GM19324 (cell line): ENCODE measurements at regions not wholly inside any gene's neighbourhood (a gene's known extent, or its start where the extent isn't known, plus 50 kb on each side); places are given as distances from the start of the nearest gene placed in this dataset.
"Not testable (repeated sequence)": the region's sequence is repeated elsewhere in the genome, so short reads cannot be mapped to it uniquely, and the experiment has no call there.

Experiments used
- ATAC-seq: cut with Tn5 transposase; IDR thresholded peaks from one replicate; pipeline ENCODE4 v1.9.1; 2021; ENCODE audit warnings: mild to moderate bottlenecking, moderate library complexity; ENCODE audit not compliant: unreplicated experiment, low FRiP score

DNA sequence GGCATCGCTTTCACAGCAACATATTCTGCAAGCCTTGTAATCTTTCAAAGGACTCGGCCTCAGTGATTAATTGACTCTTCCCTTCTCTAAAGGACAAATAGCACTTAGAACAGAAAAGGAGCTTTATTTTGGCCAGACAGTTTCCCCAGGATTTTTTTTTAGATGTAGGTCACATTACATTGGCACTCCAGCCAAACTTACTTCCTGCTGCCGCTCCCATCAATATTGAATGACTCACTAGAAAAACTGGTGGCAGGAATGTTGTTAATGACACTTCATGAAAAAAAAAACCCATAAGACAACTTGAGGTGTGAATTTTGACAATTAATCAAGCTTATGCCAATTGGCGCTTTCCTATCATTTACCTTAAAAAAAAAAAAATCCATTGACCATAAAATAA lies 432.6 kb downstream of the TOX3 start:
- ATAC-seq = no peak

DNA sequence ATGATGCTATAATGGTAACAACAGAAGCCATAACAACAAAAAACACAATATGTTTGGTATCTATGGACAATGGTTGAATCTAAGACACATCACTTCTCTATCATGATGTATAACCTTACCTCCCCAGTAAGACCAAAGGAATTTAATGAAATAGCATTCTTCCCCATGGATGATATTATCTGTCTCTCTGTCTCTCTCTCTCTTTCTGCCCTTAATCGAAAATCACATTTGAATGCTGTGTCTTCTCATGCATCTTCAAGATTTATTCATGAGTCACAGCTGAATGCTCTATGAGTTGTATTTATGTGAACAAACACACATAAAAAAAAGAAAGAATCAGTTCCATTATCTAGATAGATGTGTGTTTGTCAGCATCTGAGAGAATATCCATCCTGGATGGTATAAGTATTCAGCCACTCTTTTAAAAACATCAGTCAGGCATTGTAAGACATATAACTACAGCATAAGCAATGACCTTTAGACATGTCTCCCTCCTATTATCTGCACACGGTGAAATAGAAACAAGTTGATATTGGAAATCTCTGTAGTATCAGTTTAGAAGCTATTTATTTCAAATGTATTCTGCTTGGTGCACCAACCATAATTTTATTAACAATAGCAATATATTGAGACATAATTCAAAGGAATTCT lies 433.3 kb downstream of the TOX3 start:
- no peak for ATAC-seq

DNA sequence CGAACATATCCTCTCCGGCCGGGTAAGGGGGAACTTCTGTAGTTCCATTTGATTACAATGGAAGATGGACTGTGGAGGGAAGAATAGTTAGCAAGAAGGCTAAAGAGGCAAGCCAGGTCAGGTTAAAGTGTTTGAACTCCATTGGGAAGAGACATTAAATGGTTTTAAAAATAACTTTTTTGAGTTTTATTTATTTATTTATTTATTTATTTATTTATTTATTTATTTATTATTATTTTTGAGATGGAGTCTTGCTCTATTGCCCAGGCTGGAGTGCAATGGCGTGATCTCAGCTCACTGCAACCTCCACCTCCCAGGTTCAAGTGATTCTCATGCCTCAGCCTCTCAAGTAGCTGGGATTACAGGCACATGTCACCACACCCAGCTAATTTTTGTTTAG lies 441.9 kb downstream of the TOX3 start:
- not testable (repeated sequence) for ATAC-seq

DNA sequence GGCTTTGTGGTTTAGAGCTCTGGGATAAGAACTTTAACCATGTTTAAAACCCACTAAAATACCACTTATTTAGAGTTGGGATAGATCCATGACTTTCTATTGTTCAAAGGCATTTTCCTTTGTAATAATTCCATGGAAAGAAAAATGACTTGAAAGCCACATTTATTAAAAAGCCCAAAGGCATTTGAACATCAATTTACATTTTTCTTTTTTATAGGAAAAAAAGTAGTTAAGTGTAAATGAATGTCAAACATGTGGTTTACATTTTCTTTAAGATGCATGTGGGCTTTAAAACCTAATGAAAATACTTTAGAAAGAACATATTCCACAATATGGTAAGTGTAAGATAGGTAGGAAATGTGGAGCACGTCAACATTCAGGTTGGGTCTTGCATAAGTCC lies 443.2 kb downstream of the TOX3 start:
- ATAC-seq = no peak

DNA sequence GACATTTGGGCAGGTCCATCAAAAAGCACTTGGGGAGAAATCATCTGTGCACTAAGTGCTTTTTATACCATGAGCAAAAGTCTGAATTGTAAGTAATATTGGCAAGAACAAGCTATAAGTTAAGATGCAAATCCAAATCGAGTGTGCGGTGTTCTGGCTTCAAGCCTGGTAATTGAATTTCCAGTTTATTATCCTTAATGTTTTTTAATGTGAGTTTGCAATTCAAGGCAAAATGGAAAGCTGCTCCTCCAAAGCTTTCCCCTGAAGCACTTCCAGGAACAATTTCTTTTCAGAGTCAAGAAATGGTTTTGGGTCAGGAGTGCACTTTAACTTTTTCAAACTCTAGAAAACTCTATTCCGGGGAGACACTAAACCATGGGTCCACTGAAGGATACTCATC lies 445.7 kb downstream of the TOX3 start:
- no peak for ATAC-seq

DNA sequence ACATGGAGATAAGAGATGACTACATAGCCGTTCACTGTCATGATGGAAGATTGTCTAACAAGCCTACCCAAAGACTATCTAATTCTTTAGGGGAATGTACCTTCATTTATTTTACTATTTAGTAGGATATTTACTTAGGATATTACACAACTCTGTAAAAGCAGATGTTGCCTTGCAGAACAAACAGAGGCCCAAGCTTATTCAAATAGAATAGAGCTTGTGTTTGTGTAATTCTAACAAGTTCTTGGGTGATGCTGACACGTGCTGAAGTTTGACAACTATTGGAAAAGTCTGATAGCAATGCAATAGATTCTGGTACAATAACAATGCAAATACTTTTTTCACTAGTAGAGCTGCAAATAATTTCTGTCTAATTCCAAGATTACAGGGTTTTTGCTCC lies 447.6 kb downstream of the TOX3 start:
- no peak for ATAC-seq

DNA sequence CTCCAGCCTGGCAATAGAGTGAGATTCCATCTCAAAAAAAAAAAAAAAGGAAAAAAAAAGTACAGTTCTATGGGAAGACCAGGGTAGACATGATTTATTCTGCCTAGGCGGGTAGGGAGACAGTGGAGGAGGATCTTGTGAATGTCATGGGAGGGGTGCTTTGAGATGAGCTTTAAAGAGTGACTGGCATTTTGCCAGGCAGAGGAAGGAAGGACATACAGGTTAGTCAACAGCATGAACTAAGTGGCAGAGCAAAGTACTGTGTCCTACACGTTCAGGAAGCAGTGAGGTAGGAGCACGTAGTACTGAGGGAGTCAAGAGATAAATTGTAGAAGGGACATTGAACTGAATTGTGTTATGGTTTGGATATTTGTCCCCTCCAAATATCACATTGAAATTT lies 451.5 kb downstream of the TOX3 start:
- no peak for ATAC-seq

DNA sequence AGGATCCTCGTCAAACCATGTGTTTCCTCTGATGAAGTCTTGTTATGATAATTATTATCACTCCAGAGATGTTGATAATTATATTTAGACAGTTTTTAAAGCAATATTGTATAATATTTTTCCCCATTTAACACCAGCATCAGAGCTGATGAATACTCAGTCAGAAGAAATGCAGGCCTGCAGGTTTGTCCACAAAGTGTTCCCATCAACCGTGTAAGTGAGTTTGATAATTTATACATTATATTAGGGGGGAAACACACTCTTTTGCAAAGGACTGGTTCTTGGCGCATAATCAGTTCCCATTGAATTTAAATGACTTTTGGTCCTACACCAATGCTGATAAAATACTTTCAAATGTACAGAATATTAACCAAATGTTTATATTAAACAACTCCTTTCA lies 454.8 kb downstream of the TOX3 start:
- ATAC-seq = no peak

DNA sequence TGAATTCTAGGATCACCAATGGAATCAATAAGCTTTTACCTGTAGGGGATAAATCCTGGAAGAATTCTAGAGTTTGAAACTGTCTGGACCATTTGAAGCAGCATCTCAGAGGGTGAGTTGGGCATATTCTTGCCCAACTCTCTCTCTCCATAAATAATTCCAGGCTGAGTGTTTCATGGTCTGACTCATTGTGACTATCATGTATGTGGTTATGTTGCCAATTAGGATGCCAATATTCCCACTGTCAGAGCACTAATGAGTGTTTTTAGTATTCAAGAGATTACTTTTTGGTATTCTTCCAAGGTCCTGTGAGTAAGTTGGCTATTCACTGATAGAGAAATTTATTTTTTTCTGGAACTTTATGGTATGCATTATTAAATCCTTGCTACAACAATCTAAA lies 456.9 kb downstream of the TOX3 start:
- no peak for ATAC-seq

DNA sequence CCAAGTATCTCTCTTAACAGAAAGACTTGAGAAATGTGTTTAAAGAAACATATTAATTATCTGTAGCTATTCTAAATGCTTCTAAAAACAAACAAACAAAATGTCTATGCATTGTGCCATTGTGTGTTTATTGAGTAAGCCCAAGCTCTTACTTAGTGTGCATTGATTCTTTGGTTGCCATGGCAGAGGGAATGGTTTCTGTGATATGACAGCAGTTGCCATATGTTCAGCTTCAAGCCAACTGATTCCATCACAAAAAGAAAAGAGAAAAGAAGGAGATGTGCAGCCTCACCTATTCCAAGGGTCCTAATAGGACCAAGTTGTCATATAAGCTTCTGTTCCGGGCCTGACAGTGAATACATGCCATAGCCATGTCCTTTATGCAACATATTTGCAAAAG lies 457.5 kb downstream of the TOX3 start:
- no peak for ATAC-seq

DNA sequence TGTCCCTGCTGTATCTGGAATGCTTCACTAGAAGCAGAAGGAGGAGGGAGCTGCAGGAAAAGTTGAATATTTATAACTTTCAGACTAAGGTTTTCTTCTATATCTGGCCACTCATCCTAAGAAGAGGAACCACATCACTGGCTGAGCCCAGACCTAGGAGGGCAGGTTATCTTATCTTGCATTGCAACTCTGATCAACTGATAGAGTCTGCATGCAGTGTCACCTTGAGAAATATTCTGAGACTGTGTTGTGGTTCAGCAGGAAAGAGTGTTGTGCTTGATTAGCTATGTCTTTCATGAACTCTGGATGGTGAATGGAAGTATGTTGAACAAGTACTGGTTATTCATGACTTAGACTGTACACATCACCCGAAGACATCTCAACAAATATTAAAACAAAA lies 460.0 kb downstream of the TOX3 start:
- no peak for ATAC-seq

DNA sequence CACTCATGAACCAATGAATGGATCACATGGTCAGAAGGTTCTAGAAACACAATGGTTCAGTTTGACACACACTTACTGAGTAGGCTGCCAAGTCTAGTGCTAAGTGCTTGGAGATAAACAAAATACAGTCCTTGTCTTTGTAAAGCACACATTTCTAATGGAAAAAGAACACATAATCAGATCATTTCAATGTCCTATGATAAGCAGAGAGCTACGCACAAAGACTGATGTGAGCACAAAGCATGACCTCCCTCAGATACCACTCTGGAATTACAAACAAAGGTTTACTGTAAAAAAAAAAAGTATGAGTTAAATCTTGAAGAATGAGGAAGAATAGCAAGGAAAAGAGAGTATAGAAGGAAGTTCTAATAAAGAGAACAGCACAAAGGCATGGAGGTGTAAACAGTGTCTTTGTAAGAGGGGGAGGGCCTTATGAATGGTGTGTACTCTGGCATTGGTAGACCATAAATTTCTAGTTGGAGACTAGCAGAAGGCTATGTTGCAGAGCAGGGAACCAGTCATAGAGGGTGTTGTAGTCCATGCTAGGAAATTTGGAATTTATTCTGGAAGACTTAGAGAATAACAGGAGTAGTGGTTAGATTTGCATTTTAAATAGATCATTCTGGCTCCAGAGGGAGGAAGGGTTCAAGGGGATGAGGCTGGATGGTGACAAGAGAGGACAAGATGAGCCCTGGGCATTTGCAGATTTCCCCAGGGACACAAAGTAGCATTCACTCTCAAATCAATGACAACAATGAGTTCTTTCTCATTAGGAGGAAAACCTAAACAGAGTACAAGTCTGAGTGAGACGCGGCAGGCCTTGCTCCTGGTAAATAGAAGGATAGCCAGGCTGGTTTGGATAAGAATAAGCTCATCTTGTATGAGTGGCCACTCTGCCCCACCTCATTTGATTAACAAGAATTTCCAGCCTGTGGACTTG lies 468.0 kb downstream of the TOX3 start:
- ATAC-seq = no peak

DNA sequence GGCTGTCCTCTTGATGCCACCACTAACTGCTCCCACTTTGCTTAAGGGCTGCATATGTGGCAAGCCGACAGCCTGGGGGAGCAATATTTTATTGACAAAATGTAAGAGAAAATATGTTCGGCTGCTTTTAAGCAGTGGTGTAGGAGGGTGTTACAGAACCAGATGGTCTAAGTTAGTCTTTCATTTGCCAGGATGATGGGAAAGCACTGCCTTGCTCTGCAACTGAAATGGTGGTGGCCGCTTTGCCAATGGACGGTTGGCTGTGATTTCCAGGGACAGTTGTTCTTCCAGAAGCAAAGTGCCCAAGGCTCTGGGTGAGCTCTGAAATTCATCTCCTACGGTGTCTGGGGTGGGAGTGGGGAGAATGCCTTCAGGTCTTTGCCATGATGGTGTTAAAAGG lies 469.3 kb downstream of the TOX3 start:
- ATAC-seq = no peak

DNA sequence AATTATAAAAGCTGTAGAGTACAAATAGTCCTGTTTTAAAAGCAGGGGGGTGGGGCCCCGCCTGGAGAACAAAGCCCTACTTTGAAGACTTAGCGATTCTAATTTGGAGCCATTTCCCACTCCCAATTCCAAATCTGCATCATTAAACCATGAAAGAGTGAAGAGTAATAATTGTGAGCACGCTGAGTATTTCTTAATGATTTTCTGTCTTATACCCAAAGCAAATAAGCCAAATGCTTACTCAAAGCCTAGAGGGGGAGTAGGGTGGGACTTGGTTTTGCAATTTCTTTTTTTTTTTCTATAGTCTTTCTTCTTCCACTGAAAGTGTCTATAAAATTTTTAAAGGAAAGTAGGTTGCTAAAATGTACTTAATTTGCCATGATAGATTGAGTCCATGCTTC lies 470.1 kb downstream of the TOX3 start:
- ATAC-seq = no peak

DNA sequence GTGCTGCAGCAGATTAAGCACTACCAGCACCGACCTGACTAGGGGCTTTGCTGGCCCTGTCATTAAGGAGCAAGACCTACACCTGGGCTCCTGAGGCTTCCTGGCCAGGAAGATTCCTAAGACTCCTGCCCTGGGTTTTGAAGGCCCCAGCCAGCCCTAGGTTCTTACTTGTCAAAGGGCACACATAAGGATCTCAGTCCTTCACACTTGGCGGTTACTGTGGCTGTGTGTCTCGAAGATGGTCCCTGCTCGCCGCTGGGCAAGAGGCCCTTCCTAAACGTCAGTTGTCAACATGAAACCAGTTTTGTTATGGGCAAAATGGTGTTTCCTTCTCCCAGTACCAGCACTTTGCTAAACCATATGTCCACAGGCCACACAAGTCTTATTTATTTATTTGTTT lies 470.6 kb downstream of the TOX3 start:
- ATAC-seq = no peak

DNA sequence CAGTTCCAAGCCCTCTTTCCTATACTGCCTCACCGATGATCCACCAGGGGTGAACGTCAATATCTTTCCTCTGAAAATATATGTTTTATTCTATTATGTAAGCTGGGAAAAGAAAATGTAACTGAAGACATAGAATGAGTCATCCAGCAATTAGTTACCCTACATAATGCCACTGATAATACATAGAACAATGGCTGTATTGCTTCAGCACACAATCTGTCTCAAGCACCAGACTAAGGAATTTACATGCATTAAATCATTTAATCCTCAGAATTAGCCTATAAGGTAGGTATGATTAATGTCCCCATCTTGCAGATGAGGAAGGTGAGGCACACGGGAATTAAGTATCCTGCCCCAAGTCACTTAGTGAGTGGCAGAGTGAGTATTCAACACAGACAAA lies 472.8 kb downstream of the TOX3 start:
- ATAC-seq = no peak

DNA sequence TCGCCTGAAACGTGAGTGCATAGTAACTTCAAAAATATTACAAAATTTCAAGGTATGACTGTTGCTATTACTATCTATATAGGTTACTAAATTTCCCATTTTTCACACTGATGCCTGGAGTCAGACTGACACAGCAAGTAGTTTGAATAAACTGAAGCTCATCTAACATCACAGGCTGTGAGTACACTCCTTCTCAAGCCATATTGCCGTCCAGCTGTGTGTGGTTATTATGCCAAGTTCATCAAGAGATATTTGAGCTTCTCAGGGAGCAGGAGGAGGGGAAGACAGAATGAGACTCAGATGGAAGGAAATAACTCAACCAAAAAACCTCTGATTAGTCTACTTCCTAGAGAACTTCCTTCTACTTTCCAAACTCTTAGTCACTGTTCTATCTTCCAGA lies 473.9 kb downstream of the TOX3 start:
- ATAC-seq = no peak

DNA sequence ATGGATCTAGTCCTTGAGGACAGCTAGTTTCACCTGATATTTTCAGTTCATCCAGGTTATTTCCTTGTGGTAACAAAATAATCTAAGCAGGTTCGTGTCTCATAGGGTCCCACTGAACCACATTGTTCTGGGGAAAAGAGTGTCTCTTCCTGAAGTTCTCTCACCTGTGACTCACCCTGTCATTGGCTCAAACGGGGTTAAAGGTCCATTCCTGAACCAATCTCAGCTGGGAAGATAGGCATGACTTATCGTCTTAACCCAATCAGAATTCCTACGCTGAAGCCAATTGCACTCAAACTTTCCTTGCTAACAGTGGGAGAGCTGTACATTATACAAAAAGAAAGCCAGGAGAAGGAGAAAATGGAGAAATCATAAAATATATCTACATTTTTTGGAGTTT lies 475.8 kb downstream of the TOX3 start:
- no peak for ATAC-seq

DNA sequence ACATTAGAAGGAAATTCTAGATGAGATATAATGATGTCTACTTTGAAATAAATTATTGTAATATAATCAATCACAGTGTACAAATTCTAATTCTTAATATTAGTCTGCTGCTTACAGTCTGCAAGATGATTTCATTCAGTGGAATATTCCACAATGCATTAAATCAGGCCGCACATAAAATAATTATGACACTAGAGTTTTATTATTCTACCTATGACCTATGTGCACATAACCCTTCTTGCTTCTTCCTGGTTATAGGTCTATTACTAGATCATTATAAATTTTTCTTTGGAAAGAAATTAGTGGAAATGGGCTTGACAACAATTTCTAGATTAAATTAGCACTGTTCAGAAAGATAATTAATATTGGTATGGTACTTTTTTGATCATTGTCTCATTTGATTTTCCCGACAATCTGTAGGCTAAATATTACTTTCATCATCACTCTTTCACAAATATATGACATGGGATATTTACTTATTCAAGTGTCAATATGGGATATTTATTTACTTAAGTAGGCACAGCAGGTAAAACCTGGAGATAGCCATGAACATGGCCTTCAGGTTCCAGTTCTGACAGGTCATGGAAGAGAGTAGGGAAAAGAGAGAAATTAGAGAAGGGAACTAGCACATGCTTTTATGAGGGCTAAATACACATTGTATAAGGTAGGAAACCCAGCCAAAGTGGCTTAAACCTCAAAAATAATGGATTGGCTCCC lies 476.4 kb downstream of the TOX3 start:
- no peak for ATAC-seq

DNA sequence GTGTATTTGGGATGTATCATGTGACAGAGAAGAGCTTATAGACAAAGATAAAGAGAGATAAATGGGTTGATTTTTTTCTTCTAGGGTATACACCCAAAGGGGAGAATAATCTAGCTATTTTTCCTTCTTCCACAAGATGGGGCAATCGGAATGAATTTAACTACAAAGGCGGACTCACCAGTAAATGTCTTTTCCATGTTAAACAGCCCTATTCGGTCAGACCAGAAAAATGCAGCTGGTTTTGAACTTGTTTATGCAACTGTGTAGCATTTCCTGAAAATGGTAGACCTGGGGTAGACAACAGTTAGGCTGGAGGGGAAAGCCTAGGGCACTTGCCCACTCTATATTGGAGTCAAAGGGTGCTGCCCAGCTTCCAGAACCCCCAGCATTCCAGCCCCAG lies 477.1 kb downstream of the TOX3 start:
- no peak for ATAC-seq

DNA sequence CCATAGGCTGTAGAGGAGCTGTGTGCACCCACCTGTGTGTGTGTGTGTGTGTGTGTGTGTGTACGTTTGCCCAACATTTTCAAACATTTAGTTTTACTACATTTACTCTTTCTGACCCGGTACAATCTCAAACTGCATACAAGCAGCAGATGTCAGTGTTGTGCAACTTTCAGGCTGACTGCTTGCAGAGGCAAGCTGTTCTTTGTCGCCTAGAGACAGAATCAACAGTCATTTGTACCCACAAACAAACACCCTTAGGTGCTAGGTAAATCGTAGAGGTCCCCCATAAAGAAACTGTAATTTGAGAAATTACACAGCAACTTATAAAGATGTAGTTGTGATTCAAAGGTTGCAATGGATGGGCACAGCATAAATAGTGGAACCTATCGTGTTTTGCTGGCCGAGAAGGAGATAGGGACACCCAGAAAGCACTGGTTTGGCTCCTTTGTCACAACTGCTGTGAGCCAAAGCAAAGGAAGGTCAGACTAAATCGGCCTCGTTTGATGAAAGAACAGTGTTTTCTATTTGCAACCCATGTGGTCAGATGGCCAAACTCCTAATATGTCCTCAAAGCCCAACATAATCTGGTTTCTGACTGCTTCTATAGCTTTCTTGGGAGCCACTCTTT lies 478.4 kb downstream of the TOX3 start:
- no peak for ATAC-seq
